T-helper 2 cell (primary cell): ENCODE measurements at regions not wholly inside any gene's neighbourhood (a gene's known extent, or its start where the extent isn't known, plus 50 kb on each side); places are given as distances from the start of the nearest gene placed in this dataset.
"Not testable (repeated sequence)": the region's sequence is repeated elsewhere in the genome, so short reads cannot be mapped to it uniquely, and the experiment has no call there.

ENCODE experiments used
- DNase-seq, 5 experiments: peaks; one replicate each; pipeline versions ENCODE4 v3.0.0 to v3.0.0-alpha.2; 2012 to 2022

DNA sequence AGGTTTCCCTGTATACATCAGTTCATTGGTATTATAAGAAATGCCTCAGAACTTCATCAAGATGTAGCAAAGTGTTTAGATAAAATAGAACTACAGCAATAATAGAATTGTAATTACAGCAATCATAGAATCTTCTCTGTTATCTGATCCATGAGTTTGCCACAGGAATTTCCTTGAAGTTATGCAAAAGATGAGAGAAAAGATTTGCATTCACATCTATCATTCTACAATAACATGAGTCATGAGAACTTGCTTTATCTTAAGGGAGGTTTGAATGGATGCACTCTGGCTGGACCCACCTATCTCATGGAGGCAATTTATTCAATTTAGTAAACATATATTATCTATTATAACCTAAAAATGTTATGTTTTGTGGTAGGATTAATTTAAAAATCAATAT lies 329.8 kb upstream of the EPHA7 start:
- no peak for DNase-seq

GRCh38 chr6:93746892-93747291 lies 327.5 kb upstream of the EPHA7 start:
- DNase-seq = no peak

DNA sequence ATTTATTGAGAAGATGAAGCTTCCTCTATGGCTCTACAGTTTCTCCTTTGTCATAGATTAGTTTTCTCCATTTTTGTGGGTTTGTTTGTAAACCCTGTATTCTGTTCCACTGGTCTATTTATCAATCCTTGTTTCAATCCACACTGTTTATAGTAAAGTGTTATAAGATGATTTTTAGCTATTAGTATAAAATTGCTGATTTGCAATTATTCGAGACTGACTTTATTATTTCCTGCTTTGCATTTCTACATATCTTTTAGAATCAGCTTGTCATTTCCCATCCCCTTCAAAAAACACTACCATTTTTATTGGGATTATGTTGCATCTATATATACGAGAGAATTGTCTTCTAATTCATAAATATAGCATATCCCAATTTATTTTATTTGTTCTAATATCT lies 325.9 kb upstream of the EPHA7 start:
- DNase-seq = no peak

- no peak for DNase-seq
Measured at GRCh38 chr6:93735099-93735498, 315.7 kb upstream of the EPHA7 start.

GRCh38 chr6:93731306-93731705 lies 311.9 kb upstream of the EPHA7 start:
- DNase-seq = no peak

- no peak for DNase-seq
Measured at GRCh38 chr6:93728150-93728549, 308.8 kb upstream of the EPHA7 start.

- no peak for DNase-seq
Measured at GRCh38 chr6:93727447-93727846, 308.1 kb upstream of the EPHA7 start.

GRCh38 chr6:93721386-93722048 lies 302.2 kb upstream of the EPHA7 start:
- no peak for DNase-seq

GRCh38 chr6:93713974-93714373 lies 294.6 kb upstream of the EPHA7 start:
- no peak for DNase-seq

- no peak for DNase-seq
Measured at GRCh38 chr6:93703431-93703830, 284.1 kb upstream of the EPHA7 start.

DNA sequence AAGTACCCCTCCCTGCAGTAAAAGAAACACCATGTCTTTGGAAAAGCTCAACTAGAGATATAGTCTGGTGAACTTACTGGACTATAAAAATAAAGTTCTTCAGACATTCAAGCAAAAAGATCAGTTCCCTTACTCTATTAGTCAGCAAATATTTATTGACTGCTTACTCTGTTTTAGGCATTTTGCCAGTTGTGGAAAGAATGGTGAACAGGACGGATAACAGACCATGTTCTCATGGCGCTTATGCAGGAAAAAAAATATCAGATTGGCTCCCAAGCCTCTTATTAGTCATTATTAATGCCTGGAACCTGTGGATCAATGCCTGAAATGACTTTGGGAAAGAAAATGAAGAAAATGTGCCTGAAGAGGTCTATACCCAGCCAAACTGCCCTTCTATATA lies 282.2 kb upstream of the EPHA7 start:
- no peak for DNase-seq

DNA sequence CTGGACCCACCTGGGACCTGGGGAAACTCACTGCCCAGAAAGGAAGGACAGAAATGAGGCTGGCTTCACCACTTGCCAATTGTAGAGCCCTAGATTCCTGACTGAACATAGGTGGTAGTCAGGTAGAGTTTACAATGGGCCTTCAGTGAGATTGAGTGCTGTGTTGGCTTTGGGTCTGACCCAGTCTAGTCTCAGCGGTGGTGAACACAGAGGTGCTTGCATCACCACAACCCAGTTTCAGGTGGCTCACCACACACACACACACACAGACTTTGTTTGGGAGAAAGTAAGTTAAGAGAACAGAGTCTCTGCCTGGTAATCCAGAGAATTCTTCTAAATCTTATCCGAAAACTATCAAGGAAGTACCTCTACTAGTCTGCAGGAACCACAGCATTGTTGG lies 266.1 kb upstream of the EPHA7 start:
- no peak for DNase-seq

DNA sequence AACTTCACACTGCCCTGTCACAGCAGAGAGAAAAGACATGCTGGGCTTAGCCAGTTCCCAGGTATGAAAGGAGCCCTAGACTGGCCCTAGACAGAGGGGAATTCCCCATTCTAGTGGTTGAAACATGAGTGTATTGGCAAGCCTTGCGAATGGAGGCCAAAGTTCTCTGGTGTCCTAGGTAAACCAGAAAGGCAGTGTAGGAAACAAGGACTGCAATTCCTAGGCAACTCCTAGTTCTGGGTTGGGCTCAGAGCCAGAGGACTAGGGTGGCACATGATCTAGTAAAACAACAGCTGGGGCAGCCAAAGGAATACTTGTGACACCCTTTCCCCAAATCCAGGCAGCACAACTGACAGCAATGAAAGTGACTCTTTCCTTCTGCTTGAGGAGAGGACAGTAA lies 265.0 kb upstream of the EPHA7 start:
- DNase-seq = no peak

DNA sequence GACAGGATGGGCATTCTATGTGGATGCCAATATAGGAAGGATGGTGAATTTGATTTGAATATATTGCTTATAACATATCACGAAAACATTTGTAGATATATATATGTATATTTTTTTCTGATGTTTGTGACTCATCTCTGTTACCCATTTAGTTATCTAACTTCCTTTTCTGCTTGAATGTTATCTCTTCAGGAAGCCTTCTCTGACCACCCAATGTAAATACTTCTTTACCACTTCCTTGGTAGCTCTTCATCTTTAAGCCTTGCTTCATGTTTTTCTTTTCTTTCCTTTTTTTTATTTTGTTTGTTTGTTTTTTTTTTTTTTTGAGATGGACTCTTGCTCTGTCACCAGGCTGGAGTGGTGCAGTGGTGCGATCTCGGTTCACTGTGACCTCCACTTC lies 260.5 kb upstream of the EPHA7 start:
- peak in 1 of 5 experiments; percentile 50 for DNase-seq

- no peak for DNase-seq
Measured at GRCh38 chr6:93678841-93679454, 259.6 kb upstream of the EPHA7 start.

- no peak for DNase-seq
Measured at GRCh38 chr6:93677264-93677965, 258.1 kb upstream of the EPHA7 start.

GRCh38 chr6:93676581-93676980 lies 257.2 kb upstream of the EPHA7 start:
- no peak for DNase-seq

DNA sequence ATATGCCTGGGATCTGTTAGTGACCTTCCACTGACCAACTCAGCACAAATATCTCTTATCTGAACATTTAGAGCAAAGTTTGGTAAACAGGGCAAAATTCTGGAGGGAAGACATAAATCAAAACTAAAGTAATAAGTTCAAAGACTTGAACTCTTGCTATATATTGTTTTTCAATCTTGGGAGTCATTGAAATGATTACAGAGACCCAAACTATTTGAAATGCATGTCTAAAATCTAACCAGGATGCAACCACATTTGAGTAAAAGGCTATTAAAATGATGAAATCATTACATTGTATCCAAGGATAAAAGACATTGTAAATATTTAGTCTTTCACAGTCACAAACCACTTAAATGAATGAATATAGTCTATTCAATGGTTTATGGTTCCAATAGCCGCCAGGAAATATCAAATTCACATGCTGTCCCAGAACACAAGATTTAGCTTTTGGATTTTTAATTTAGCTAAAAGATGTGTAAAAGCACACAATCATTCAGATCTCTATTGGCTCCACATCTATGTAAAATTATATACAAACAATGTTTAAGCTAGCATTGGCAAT lies 256.6 kb upstream of the EPHA7 start:
- no peak for DNase-seq

DNA sequence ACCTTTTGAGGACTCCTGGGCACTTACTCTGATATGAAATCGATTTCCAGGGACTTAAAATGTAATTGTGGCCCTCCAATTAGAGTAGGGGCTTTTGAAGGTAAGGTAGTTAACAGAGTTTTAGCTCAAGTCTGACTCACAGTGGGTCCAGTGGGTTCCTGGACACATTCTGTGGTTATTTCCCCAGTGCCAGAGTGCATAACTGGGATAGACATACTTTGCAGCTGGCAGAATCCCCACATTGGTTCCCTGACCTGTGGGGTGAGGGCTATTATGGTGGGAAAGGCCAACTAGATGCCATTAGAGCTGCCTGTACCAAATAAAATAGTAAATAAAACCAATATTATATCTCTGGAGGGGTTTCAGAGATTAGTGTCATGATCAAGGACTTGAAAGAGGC lies 243.8 kb upstream of the EPHA7 start:
- no peak for DNase-seq

DNA sequence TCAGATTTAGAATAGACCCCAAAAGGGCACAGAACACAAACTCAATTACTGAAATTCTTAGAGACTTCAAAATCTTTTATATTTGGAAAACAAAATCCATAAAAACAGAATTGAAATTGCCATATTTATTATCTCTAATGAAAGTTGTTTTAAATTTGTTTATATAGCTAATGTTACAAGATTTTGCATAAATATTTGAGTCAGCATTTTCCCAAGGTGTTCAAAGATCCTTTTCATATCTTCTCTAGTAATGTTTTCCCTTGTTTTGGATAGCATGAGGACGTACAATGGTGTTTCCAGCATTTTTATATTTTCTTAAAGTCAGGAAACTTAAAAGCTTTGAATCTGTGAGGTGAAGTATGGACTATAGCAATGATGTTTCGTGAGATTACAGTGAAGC lies 235.2 kb upstream of the EPHA7 start:
- DNase-seq = no peak

DNA sequence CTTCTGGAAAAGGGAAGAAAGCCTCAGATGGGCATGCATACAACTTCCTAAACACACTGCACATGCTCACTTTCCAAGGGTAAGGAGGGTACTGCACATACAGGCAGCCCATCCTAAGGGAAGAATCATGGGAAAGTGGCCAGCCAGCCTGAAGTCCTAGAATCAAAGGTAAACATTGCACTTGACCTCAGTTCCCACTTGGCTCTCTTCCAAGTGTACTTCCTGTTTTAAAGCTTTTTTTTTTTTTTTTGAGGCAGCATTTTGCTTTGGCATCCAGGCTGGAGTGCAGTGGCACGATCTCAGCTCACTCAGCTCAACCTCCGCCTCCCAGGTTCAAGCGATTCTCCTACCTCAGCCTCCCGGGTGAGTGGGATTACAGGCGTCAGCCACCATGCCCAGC lies 225.3 kb upstream of the EPHA7 start:
- DNase-seq = no peak

- no peak for DNase-seq
Measured at GRCh38 chr6:93639126-93639525, 219.8 kb upstream of the EPHA7 start.

DNA sequence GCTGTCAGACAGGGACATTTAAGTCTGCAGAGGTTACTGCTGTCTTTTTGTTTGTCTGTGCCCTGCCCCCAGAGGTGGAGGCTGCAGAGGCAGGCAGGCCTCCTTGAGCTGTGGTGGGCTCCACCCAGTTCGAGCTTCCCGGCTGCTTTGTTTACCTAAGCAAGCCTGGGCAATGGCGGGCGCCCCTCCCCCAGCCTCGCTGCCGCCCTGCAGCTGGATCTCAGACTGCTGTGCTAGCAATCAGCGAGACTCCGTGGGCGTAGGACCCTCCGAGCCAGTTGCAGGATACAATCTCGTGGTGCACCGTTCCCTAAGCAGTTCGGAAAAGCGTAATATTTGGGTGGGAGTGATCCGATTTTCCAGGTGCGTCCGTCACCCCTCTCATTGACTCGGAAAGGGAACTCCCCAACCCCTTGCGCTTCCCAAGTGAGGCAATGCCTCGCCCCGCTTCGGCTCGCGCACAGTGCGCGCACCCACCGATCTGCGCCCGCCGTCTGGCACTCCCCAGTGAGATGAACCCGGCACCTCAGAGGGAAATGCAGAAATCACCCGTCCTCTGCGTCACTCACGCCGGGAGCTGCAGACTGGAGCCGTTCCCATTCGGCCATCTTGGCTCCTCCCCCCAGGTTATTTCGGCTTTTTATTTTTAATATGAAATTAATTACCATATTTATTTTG lies 217.8 kb upstream of the EPHA7 start:
- DNase-seq = not testable (repeated sequence)
